ENCODE measurements at regions not wholly inside any gene's neighbourhood (a gene's known extent, or its start where the extent isn't known, plus 50 kb on each side); places are given as distances from the start of the nearest gene placed in this dataset.

DNA sequence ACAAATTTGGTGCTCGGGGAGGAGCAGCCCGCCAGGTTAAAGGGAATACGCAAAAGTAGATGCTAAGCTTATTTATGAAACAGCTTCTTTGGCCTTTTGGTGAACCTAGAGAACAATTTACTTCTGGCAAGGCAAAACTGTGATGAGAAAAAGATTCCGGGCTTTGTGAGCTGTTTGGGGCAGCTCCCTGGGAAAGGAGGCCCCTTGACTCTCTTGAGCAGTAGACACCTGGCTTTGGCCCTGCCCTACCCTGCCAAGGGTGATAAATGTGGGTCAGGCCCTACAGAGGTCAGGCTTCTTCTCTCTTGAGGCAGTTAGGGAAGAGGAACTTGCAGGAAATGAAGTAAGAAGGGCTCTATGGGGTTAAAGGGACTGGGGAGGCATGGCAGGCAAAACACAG, 509.6 kb downstream of the MID1IP1 start:
- no peak for TF ChIP-seq CTCF (IDR thresholded peaks at IDR 0.05; ENCODE audit: low read depth, low read length, poor library complexity, severe bottlenecking)
- TF ChIP-seq EZH2phosphoT487 (IDR thresholded peaks at IDR 0.05; ENCODE audit: borderline replicate concordance, low read length): no peak

All from DOHH2 (cell line).